CD14-positive monocyte (primary cell): ENCODE measurements at regions not wholly inside any gene's neighbourhood (a gene's known extent, or its start where the extent isn't known, plus 50 kb on each side); places are given as distances from the start of the nearest gene placed in this dataset.
A peak's percentile ranks its signal among the peaks of the same experiment; 100 is the strongest.

Experiments used
- DNase-seq, 3 donors: peaks; one replicate each; pipeline ENCODE4 v3.0.0-alpha.2; 2011 to 2022
- H2AFZ ChIP-seq: 2 replicates; pipeline ENCODE4 v1.6.0; 2012; ENCODE audit warnings: mild to moderate bottlenecking, low read depth, low read length, inconsistent platforms; ENCODE audit not compliant: insufficient read depth, poor library complexity, severe bottlenecking
- H3K27ac ChIP-seq, 2 donors: 1 replicate in 1 of 2; 2 replicates in 1 of 2; pipeline ENCODE4 v1.5.1; 2012 to 2013; ENCODE audit warnings: low read length in 2 of 2, control low read depth in 1 of 2, inconsistent platforms in 1 of 2, low read depth in 1 of 2, mild to moderate bottlenecking in 1 of 2
- H3K27me3 ChIP-seq, 2 donors: one replicate each; pipeline versions ENCODE4 v1.6.0 to v1.6.1; 2011 to 2013; ENCODE audit warnings: low read length in 2 of 2; ENCODE audit not compliant: control insufficient read depth in 2 of 2, insufficient read depth in 2 of 2
- H3K36me3 ChIP-seq, 2 donors: replicated peaks in 1 of 2; 1 replicate in 1 of 2; 2 replicates in 1 of 2; pipeline versions ENCODE4 v1.5.1 to v1.6.1; 2012 to 2013; ENCODE audit warnings: low read length in 2 of 2, control low read depth in 1 of 2, inconsistent platforms in 1 of 2, mild to moderate bottlenecking in 1 of 2; ENCODE audit not compliant: insufficient read depth in 2 of 2, control insufficient read depth in 1 of 2
- H3K4me1 ChIP-seq, 2 donors: 1 replicate in 1 of 2; 2 replicates in 1 of 2; pipeline versions ENCODE4 v1.5.1 to v1.6.1; 2012 to 2013; ENCODE audit warnings: low read length in 2 of 2, control low read depth in 1 of 2, inconsistent platforms in 1 of 2, mild to moderate bottlenecking in 1 of 2, moderate library complexity in 1 of 2; ENCODE audit not compliant: insufficient read depth in 2 of 2, control insufficient read depth in 1 of 2
- H3K4me2 ChIP-seq: replicated peaks from 2 replicates; pipeline ENCODE3; 2012; ENCODE audit warnings: low read length, moderate library complexity, mild to moderate bottlenecking; ENCODE audit not compliant: poor library complexity, severe bottlenecking; ENCODE audit errors: extremely low read depth
- H3K4me3 ChIP-seq, 3 experiments: fragments of 200-600 bp in 1 of 3; sonication (generic) in 1 of 3; replicated peaks in 1 of 3; 1 replicate in 2 of 3; 2 replicates in 1 of 3; pipeline ENCODE4 v1.5.1; 2011 to 2013; ENCODE audit warnings: low read length in 3 of 3, mild to moderate bottlenecking in 3 of 3, control low read depth in 2 of 3, low read depth in 2 of 3, inconsistent platforms in 1 of 3, moderate library complexity in 1 of 3
- H3K79me2 ChIP-seq: 2 replicates; pipeline ENCODE4 v1.6.0; 2012; ENCODE audit warnings: mild to moderate bottlenecking, control low read depth, inconsistent platforms, low read length, moderate library complexity; ENCODE audit not compliant: insufficient read depth
- H3K9ac ChIP-seq: 2 replicates; pipeline ENCODE4 v1.6.0; 2017; ENCODE audit warnings: low read length, mild to moderate bottlenecking; ENCODE audit not compliant: insufficient read depth, poor library complexity, severe bottlenecking
- H3K9me3 ChIP-seq, 2 donors: replicated peaks in 1 of 2; 1 replicate in 1 of 2; 2 replicates in 1 of 2; pipeline versions ENCODE4 v1.5.1 to v1.6.1; 2012 to 2013; ENCODE audit warnings: low read length in 2 of 2, control low read depth in 1 of 2; ENCODE audit not compliant: control insufficient read depth in 1 of 2, insufficient read depth in 1 of 2
- H4K20me1 ChIP-seq: 2 replicates; pipeline ENCODE4 v1.6.0; 2012; ENCODE audit warnings: mild to moderate bottlenecking, low read length, control low read depth, moderate library complexity; ENCODE audit not compliant: insufficient read depth
- H3K27ac Mint-ChIP-seq, 7 donors: one replicate each; pipeline ENCODE4 v1.8.0; 2020; ENCODE audit warnings: mild to moderate bottlenecking in 7 of 7, mixed read lengths in 7 of 7, moderate library complexity in 6 of 7, inconsistent platforms in 2 of 7
- H3K27me3 Mint-ChIP-seq, 3 donors: one replicate each; pipeline ENCODE4 v1.8.0; 2021 to 2022; ENCODE audit warnings: low read depth in 3 of 3, mild to moderate bottlenecking in 3 of 3, mixed read lengths in 3 of 3, moderate library complexity in 3 of 3, inconsistent platforms in 1 of 3
- H3K36me3 Mint-ChIP-seq, 2 donors: one replicate each; pipeline ENCODE4 v1.8.0; 2020; ENCODE audit warnings: mixed read lengths in 2 of 2, inconsistent platforms in 1 of 2, mild to moderate bottlenecking in 1 of 2
- H3K4me1 Mint-ChIP-seq: one replicate; pipeline ENCODE4 v1.8.0; 2020; ENCODE audit warnings: mild to moderate bottlenecking, mixed read lengths
- H3K4me3 Mint-ChIP-seq, 2 donors: one replicate each; pipeline ENCODE4 v1.8.0; 2020; ENCODE audit warnings: mild to moderate bottlenecking in 2 of 2, mixed read lengths in 2 of 2, moderate library complexity in 1 of 2
- H3K9me3 Mint-ChIP-seq, 7 donors: one replicate each; pipeline ENCODE4 v1.8.0; 2020 to 2022; ENCODE audit warnings: mixed read lengths in 7 of 7, mild to moderate bottlenecking in 6 of 7, moderate library complexity in 6 of 7, inconsistent platforms in 2 of 7
- WGBS: methylation state at CpG from one replicate; pipeline ENCODE4 v1.1.5; 2013; ENCODE audit warnings: missing lambda C conversion rate; ENCODE audit not compliant: insufficient coverage; 5-methylcytosine and 5-hydroxymethylcytosine counted together
- intact Hi-C, 2 donors: fragments of 100-400 bp; cut with micrococcal nuclease; formaldehyde crosslinking; loops; one replicate each; pipeline versions ENCODE4 v1.15.0 to v1.15.1; 2023
- TF ChIP-seq, protein P1 (sequence below): fragments of 200-600 bp; IDR thresholded peaks from one replicate; pipeline ENCODE4 v1.8.0; 2022; ENCODE audit warnings: antibody characterized with exemption, mild to moderate bottlenecking

DNA sequence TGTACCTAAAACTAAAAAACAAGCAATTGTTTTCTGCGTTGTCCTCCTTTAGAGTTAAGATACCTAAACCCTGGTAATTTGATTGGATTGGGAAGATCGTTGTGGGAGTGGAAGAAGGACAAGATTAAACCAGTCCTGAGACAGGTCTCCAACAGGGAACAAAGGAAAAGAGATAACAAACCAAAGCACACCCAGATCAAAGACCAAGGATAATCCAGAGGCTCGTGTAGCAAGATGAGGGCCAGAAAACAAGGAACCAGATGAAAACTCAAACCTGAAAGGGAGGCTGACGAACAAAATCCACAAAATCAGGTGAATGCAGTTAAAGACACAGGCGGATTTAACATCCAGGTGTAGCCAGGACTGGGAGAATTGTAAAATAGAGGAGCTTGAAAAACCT lies 618.1 kb downstream of the SLCO4C1 start:
- Mint-ChIP-seq H3K27me3 (peaks cover 3 to 8% (median 3%) of the 10 kb centered on the region in 3 donors), H3K27ac (no peak overlapping the region), H3K4me3 (no peak overlapping the region), H3K36me3 (no peaks in the 10 kb centered on the region), H3K9me3 (peaks cover 0 to 3% (median 0%) of the 10 kb centered on the region in 7 donors), H3K4me1 (peaks cover 10% of the 10 kb centered on the region)
- no peak overlapping the region for H3K4me3 ChIP-seq
- no peaks in the 10 kb centered on the region for H3K27me3 ChIP-seq
- WGBS, result 83% methylated on average over 2 of the region's 5 CpGs
- H3K9me3 ChIP-seq, result no peaks in the 10 kb centered on the region
- no peak overlapping the region for H3K9ac ChIP-seq
- no peak for DNase-seq
- TF ChIP-seq, protein P1, sequence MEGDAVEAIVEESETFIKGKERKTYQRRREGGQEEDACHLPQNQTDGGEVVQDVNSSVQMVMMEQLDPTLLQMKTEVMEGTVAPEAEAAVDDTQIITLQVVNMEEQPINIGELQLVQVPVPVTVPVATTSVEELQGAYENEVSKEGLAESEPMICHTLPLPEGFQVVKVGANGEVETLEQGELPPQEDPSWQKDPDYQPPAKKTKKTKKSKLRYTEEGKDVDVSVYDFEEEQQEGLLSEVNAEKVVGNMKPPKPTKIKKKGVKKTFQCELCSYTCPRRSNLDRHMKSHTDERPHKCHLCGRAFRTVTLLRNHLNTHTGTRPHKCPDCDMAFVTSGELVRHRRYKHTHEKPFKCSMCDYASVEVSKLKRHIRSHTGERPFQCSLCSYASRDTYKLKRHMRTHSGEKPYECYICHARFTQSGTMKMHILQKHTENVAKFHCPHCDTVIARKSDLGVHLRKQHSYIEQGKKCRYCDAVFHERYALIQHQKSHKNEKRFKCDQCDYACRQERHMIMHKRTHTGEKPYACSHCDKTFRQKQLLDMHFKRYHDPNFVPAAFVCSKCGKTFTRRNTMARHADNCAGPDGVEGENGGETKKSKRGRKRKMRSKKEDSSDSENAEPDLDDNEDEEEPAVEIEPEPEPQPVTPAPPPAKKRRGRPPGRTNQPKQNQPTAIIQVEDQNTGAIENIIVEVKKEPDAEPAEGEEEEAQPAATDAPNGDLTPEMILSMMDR, result no peak
- H3K79me2 ChIP-seq, result no peaks in the 10 kb centered on the region
- no peak overlapping the region for H2AFZ ChIP-seq
- no peak overlapping the region for H3K27ac ChIP-seq
- intact Hi-C loops, result no loop called here
- no peaks in the 10 kb centered on the region for H3K4me1 ChIP-seq
- H3K4me2 ChIP-seq, result no peak overlapping the region
- H4K20me1 ChIP-seq, result no peaks in the 10 kb centered on the region
- no peaks in the 10 kb centered on the region for H3K36me3 ChIP-seq

DNA sequence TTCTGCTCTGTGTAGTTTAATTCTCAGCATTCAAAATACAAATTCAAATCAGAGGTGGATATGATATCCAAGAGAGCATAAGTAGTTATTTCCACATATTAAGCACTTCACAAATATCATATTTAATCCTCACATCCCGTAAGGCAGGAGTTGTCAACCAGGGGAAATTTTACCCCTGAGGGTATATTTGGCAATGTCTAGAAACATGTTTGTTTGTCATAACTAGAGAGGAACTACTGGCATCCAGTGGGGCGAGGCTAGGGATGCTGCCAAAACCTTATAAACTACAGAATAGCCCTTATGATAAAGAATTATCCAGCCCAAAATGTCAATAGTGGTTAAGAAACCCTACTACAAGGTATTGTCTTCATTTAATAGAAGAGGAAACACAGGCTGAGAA lies 619.4 kb downstream of the SLCO4C1 start:
- H3K36me3 ChIP-seq, result no peaks in the 10 kb centered on the region
- no CpG with 5 or more reads among the region's 2 CpGs for WGBS
- Mint-ChIP-seq H3K36me3 (no peaks in the 10 kb centered on the region), H3K4me1 (peaks cover 10% of the 10 kb centered on the region), H3K4me3 (no peak overlapping the region), H3K27ac (peak overlapping the region in 1 of 7 donors; percentile 51), H3K27me3 (peaks cover 1 to 6% (median 3%) of the 10 kb centered on the region in 3 donors), H3K9me3 (no peaks in the 10 kb centered on the region)
- TF ChIP-seq, protein P1, result no peak
- H3K9ac ChIP-seq, result no peak overlapping the region
- no peak overlapping the region for H3K4me3 ChIP-seq
- no peak overlapping the region for H3K4me2 ChIP-seq
- H2AFZ ChIP-seq, result no peak overlapping the region
- intact Hi-C loops, result no loop called here
- no peak for DNase-seq
- no peaks in the 10 kb centered on the region for H3K27me3 ChIP-seq
- no peak overlapping the region for H3K27ac ChIP-seq
- H3K9me3 ChIP-seq, result no peaks in the 10 kb centered on the region
- no peaks in the 10 kb centered on the region for H3K4me1 ChIP-seq
- H4K20me1 ChIP-seq, result no peaks in the 10 kb centered on the region
- no peaks in the 10 kb centered on the region for H3K79me2 ChIP-seq
